A673 (cell line): ENCODE measurements at regions not wholly inside any gene's neighbourhood (a gene's known extent, or its start where the extent isn't known, plus 50 kb on each side); places are given as distances from the start of the nearest gene placed in this dataset.

ENCODE experiments used
- EZH2 ChIP-seq: fragments of 200-600 bp; sonication (generic); IDR thresholded peaks from 2 replicates; pipeline ENCODE4 v1.6.1; 2017; ENCODE audit warnings: borderline replicate concordance, low read depth, mild to moderate bottlenecking, mixed read lengths, antibody characterized with exemption, low read length; ENCODE audit not compliant: poor library complexity, severe bottlenecking
- TF ChIP-seq, protein P1 (sequence below): fragments of 300-800, 200-600 bp; sonication (generic); conservative IDR thresholded peaks from 2 replicates; pipeline ENCODE4 v1.5.1; 2017; ENCODE audit warnings: low read depth, mild to moderate bottlenecking, antibody characterized with exemption, low read length, moderate library complexity, mixed read lengths

DNA sequence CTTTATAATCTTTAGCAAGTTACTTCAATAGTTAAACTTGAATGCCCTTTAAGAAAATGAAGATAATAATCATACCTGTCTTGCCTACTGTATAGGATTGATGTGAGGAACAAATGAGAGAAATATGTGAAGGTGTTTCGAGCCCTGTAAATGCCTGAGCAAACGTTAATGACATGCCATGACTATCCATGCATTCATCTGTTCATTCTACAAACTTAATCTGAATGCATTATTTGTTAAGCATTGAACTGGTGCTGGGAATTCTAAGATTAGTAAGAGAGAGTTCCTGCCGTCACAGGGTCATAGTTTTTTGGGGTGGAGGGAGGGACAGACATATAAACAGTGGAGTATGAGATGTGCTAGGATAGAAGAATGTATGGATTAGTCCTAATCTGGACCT is 111.5 kb upstream of the PRICKLE1 start:
- TF ChIP-seq, protein P1, sequence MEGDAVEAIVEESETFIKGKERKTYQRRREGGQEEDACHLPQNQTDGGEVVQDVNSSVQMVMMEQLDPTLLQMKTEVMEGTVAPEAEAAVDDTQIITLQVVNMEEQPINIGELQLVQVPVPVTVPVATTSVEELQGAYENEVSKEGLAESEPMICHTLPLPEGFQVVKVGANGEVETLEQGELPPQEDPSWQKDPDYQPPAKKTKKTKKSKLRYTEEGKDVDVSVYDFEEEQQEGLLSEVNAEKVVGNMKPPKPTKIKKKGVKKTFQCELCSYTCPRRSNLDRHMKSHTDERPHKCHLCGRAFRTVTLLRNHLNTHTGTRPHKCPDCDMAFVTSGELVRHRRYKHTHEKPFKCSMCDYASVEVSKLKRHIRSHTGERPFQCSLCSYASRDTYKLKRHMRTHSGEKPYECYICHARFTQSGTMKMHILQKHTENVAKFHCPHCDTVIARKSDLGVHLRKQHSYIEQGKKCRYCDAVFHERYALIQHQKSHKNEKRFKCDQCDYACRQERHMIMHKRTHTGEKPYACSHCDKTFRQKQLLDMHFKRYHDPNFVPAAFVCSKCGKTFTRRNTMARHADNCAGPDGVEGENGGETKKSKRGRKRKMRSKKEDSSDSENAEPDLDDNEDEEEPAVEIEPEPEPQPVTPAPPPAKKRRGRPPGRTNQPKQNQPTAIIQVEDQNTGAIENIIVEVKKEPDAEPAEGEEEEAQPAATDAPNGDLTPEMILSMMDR, result no peak
- no peak for TF ChIP-seq EZH2
